Cardiac fibroblast (primary cell): ENCODE measurements at regions not wholly inside any gene's neighbourhood (a gene's known extent, or its start where the extent isn't known, plus 50 kb on each side); places are given as distances from the start of the nearest gene placed in this dataset.
A peak's percentile ranks its signal among the peaks of the same experiment; 100 is the strongest.

Source experiments
- DNase-seq, 2 donors: peaks; one replicate each; pipeline versions ENCODE4 v3.0.0 to v3.0.0-alpha.2; 2010; ENCODE audit warnings: low read depth in 2 of 2
- H3K4me3 ChIP-seq, 2 donors: replicated peaks in 1 of 2; 1 replicate in 1 of 2; 2 replicates in 1 of 2; pipeline ENCODE4 v1.5.1; 2011; ENCODE audit warnings: low read depth in 2 of 2, low read length in 2 of 2, mild to moderate bottlenecking in 2 of 2, moderate library complexity in 1 of 2
- TF ChIP-seq, protein P1 (sequence below): IDR thresholded peaks from one replicate; pipeline ENCODE4 v1.5.1; 2011; ENCODE audit warnings: low read depth, mild to moderate bottlenecking, low read length, inconsistent platforms

DNA sequence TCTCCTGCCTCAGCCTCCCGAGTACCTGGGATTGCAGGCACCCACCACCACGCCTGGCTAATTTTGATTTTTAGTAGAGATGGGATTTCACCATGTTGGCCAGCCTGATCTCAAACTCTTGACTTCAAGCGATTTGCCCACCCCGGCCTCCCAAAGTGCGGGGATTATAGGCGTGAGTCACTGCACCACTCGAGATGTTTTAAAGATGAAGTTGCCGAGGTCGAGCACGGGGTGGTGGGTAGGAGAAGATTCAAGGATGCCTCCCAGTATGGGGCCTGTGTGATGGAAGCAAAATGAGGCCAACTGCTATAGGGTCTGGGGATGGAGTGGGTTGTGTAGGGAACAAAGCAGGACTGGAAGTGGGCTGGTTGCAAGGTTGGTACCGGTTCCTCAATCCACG, 245.2 kb downstream of the MN1 start:
- no peak overlapping the region for H3K4me3 ChIP-seq
- TF ChIP-seq, protein P1, sequence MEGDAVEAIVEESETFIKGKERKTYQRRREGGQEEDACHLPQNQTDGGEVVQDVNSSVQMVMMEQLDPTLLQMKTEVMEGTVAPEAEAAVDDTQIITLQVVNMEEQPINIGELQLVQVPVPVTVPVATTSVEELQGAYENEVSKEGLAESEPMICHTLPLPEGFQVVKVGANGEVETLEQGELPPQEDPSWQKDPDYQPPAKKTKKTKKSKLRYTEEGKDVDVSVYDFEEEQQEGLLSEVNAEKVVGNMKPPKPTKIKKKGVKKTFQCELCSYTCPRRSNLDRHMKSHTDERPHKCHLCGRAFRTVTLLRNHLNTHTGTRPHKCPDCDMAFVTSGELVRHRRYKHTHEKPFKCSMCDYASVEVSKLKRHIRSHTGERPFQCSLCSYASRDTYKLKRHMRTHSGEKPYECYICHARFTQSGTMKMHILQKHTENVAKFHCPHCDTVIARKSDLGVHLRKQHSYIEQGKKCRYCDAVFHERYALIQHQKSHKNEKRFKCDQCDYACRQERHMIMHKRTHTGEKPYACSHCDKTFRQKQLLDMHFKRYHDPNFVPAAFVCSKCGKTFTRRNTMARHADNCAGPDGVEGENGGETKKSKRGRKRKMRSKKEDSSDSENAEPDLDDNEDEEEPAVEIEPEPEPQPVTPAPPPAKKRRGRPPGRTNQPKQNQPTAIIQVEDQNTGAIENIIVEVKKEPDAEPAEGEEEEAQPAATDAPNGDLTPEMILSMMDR: no peak
- DNase-seq: no peak

DNA sequence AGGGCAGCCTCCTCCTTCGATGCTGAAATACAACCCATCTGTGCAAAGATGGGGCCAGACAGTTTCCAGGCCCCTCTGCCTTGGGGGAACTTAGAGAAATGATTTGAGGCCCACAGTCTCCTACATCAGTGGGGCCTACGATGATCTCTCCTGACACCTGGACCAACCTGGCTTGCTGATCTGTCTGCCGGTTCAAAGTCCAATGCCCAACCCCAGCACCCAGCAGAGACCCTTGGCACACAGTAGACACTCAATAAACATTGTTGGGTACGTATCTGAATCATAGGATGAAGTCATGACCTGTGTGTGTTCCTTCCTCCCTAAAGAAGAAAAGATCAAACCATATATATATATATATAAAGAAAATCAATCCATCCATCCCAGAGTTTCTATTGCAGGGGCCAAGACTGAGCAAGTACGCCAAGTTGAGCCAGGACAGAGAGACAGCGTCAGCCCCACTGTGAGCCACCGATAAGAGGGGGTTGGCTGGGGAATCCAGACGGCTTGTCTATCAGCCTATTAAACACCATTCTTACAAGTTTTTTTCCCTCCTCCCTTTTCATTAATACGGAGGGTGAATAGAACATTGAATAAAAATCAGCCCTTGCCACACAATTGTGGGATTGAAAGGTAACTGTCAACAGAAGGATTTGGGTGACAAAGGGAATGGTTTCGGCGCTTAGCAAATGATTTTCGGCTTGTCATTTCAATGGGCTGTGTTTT, 244.1 kb downstream of the MN1 start:
- no peak overlapping the region for H3K4me3 ChIP-seq
- DNase-seq: no peak
- TF ChIP-seq, protein P1: no peak

DNA sequence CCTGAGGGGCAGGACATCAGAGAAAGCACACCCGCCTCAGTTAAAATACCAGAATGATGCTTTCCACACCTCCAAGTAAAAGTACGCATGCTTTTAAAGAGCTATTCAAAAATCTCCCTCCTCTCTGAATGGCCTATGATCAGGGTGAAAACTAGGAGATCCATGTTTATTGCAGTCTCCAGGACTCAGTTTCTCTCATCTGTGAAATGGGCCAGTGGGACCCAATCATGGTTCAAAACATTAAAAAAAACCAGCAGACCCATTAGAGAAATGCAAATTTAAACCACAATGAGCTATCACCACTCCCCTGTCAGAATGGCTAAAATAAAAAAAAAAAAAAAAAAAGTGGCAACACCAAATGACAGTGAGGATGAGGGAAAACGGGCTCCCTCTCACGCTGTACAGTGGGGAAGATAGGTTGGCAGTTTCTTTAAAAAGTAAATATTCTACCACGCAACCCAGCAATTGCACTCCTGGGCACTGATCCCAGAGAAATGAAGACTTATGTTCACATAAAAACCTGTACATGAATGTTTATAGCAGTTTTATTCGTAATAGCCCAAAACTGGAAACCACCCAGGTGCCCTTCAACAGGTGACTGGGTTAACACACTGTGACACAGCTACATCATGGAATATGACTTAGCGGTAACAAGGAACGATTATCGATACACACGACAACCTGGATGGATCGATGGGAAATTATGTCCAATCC, 242.7 kb downstream of the MN1 start:
- H3K4me3 ChIP-seq: no peak overlapping the region
- TF ChIP-seq, protein P1: no peak
- no peak for DNase-seq

DNA sequence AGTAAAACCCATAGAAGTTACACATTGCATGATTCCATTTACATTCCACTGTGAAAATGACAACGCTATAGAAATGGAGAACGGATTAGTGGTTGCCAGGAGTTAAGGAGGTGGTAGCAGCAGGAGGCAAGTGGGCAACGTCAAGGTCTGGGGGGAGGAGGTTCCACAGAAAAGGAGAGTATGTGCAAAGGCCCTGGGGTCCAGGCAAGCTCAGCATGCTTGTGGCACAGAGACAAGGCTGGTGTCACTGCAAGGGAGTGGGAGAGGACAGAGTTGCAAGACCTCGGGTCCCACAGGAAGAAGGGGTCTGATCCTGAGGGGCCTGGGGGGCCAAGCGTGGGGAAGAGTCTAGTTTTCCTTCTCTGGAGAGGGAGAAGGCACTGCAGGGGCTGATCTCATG, 240.8 kb downstream of the MN1 start:
- TF ChIP-seq, protein P1: no peak
- no peak overlapping the region for H3K4me3 ChIP-seq
- DNase-seq: no peak

DNA sequence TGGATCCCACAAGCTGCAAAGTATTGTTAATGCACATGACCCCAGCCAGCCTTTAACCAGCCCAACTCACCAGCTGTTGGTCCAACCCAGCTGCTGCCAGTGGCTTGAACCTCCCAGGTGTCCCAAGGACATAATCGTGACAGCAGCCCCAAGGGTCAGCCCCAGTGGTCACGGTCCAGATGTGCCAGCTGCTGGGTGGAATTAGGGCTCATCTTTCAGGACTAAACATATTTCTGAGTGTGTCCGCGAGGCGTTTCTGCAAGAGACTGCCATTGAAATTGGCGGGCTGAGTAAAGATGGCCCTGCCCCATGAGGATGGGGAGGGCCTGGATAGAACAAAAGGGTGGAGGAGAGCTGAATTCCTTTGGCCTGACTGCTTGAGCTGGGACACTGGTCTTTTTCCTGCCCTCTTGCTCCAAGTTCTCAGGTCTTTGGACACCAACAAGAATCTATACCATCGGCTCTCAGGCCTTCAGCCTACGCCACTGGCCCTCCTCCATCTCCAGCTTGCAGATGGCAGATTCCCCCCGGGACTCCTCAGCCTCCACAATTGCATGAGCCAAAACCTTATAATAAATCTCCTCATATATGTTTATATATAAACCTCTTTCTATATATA, 240.2 kb downstream of the MN1 start:
- no peak overlapping the region for H3K4me3 ChIP-seq
- DNase-seq: peak; percentile 30 to 53
- TF ChIP-seq, protein P1: no peak

DNA sequence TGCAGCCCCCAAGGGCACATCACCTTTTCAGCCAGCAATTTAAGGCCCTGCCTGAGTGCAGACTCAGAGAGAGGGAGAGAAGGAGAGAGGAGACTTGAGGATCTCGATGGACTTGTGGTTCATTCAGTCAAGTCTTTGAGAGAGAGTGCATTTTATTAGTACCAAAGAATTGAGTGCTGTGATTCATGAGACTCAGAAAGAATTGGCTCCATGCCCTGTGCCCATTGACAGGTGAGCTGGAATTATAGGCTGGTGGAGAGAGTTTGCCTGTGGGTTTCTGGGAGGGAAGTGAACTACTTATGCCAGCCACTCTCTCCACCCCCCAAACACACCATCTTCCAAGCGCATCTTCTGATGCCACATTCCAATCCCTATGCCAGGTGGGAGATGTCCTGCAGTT, 236.8 kb downstream of the MN1 start:
- no peak overlapping the region for H3K4me3 ChIP-seq
- TF ChIP-seq, protein P1: no peak
- no peak for DNase-seq
